Progenitor cell of endocrine pancreas (in vitro differentiated cells): ENCODE measurements at regions not wholly inside any gene's neighbourhood (a gene's known extent, or its start where the extent isn't known, plus 50 kb on each side); places are given as distances from the start of the nearest gene placed in this dataset.

Experiments
- DNase-seq: peaks from one replicate; pipeline ENCODE4 v3.0.0; 2021; ENCODE audit warnings: low spot score; ENCODE audit not compliant: unreplicated experiment
- H3K27ac Mint-ChIP-seq: 2 replicates; pipeline ENCODE4 v1.8.0; 2021; ENCODE audit warnings: mild to moderate bottlenecking, moderate library complexity, mixed read lengths
- H3K27me3 Mint-ChIP-seq: 2 replicates; pipeline ENCODE4 v1.8.0; 2021; ENCODE audit warnings: mixed read lengths
- H3K36me3 Mint-ChIP-seq: 2 replicates; pipeline ENCODE4 v1.8.0; 2022; ENCODE audit warnings: mixed read lengths; ENCODE audit not compliant: insufficient read depth
- H3K4me1 Mint-ChIP-seq: 2 replicates; pipeline ENCODE4 v1.8.0; 2021; ENCODE audit warnings: low read depth, mixed read lengths
- H3K4me3 Mint-ChIP-seq: 2 replicates; pipeline ENCODE4 v1.8.0; 2021; ENCODE audit warnings: low read depth, mild to moderate bottlenecking, moderate library complexity, mixed read lengths
- H3K9me3 Mint-ChIP-seq: 2 replicates; pipeline ENCODE4 v1.8.0; 2021; ENCODE audit warnings: low read depth, mixed read lengths
- CTCF ChIP-seq: fragments of 200-600 bp; sonication (generic); IDR thresholded peaks from one replicate; pipeline ENCODE4 v1.5.0; 2021; ENCODE audit warnings: antibody characterized with exemption, mild to moderate bottlenecking; ENCODE audit not compliant: unreplicated experiment

GRCh38 chr2:198347349-198347748 is 543.0 kb downstream of the PLCL1 start:
- no peaks in the 10 kb centered on the region for H3K9me3 Mint-ChIP-seq
- no peak for DNase-seq
- TF ChIP-seq CTCF = no peak
- no peak overlapping the region for H3K4me3 Mint-ChIP-seq
- no peaks in the 10 kb centered on the region for H3K27me3 Mint-ChIP-seq
- no peaks in the 10 kb centered on the region for H3K36me3 Mint-ChIP-seq
- no peak overlapping the region for H3K27ac Mint-ChIP-seq
- peaks cover 2% of the 10 kb centered on the region for H3K4me1 Mint-ChIP-seq

- Mint-ChIP-seq H3K4me3 (no peak overlapping the region), H3K27me3 (peaks cover 2% of the 10 kb centered on the region), H3K36me3 (no peaks in the 10 kb centered on the region), H3K4me1 (peaks cover 2% of the 10 kb centered on the region), H3K9me3 (no peaks in the 10 kb centered on the region), H3K27ac (no peak overlapping the region)
- no peak for TF ChIP-seq CTCF
- no peak for DNase-seq
Measured at GRCh38 chr2:198343471-198343870, 539.1 kb downstream of the PLCL1 start.

GRCh38 chr2:198340846-198341245 is 536.5 kb downstream of the PLCL1 start:
- no peak for TF ChIP-seq CTCF
- peaks cover 2% of the 10 kb centered on the region for H3K4me1 Mint-ChIP-seq
- no peaks in the 10 kb centered on the region for H3K9me3 Mint-ChIP-seq
- no peak overlapping the region for H3K27ac Mint-ChIP-seq
- peaks cover 11% of the 10 kb centered on the region for H3K27me3 Mint-ChIP-seq
- DNase-seq = no peak
- no peaks in the 10 kb centered on the region for H3K36me3 Mint-ChIP-seq
- H3K4me3 Mint-ChIP-seq = no peak overlapping the region

GRCh38 chr2:198339116-198339515 is 534.7 kb downstream of the PLCL1 start:
- no peak for DNase-seq
- Mint-ChIP-seq H3K4me3 (no peak overlapping the region), H3K27ac (no peak overlapping the region), H3K9me3 (no peaks in the 10 kb centered on the region), H3K27me3 (peaks cover 11% of the 10 kb centered on the region), H3K36me3 (no peaks in the 10 kb centered on the region), H3K4me1 (no peaks in the 10 kb centered on the region)
- TF ChIP-seq CTCF = no peak

- Mint-ChIP-seq H3K27ac (no peak overlapping the region), H3K4me3 (no peak overlapping the region), H3K27me3 (peaks cover 11% of the 10 kb centered on the region), H3K9me3 (no peaks in the 10 kb centered on the region), H3K4me1 (no peaks in the 10 kb centered on the region), H3K36me3 (no peaks in the 10 kb centered on the region)
- no peak for TF ChIP-seq CTCF
- no peak for DNase-seq
Measured at GRCh38 chr2:198337368-198337767, 533.0 kb downstream of the PLCL1 start.
